Islet precursor cell (in vitro differentiated cells): ENCODE measurements at regions not wholly inside any gene's neighbourhood (a gene's known extent, or its start where the extent isn't known, plus 50 kb on each side); places are given as distances from the start of the nearest gene placed in this dataset.

Experiments used
- DNase-seq: peaks from one replicate; pipeline ENCODE4 v3.0.0-alpha.2; 2018

GRCh38 chr17:77493901-77494663 lies 353.3 kb downstream of the SEC14L1 start:
- DNase-seq, result peak; percentile 48

DNA sequence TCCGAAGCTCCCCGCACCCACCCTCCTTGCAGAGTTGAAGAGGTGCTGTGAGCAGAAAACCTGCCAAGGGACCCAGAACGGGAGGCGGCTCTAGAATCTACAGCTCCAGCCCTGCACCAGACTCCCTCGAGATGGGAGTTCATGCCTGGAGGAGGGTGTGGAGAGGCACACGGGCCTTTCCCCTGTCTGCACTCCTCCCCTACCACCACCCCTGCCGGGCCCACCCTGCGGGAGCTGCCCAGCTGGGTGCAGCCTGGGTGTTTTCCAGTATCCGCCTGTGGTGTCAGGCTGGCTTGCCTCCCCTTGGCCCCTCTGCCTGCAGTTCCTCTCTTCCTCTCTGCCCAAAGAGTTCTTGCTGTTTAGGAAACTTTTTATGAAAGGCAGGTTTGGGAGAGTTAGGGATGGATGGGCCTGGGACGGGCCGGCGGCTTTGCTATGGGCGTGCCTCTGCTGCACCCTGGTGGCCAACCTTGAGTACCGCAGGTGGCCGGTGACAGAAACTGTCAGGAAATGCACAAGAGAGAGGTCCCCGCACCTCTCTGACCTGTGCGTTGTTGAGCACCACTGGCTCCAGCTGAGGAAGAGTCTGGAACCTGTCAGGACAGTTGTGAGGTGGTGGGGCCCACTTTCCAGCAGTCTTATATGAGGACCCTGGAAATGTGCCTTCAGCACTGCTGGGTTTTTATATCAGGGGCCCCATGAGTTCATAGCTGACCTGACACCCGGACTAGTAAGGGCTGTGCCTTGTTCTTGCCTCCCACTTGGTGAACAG lies 354.1 kb downstream of the SEC14L1 start:
- peak; percentile 93 for DNase-seq

DNA sequence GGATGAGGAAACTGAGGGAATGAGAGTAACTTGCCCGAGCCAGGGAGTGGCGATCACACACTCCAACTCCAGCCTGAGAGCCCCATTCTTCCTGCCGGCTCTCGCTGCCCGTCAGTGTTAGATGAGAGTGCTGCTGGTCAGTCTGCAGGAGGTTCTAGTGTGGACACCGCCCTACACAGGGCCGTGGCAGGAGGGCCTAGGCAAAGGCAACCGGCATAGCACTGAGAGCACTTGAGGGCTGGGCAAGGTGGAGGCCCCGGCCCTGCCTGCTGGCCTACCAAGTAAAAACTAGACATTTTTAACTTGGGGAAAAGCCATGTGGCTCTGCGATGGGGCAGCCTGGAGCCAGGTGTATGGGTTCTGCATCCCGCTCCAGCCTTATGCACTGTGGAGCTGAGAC lies 354.8 kb downstream of the SEC14L1 start:
- DNase-seq, result peak; percentile 29

DNA sequence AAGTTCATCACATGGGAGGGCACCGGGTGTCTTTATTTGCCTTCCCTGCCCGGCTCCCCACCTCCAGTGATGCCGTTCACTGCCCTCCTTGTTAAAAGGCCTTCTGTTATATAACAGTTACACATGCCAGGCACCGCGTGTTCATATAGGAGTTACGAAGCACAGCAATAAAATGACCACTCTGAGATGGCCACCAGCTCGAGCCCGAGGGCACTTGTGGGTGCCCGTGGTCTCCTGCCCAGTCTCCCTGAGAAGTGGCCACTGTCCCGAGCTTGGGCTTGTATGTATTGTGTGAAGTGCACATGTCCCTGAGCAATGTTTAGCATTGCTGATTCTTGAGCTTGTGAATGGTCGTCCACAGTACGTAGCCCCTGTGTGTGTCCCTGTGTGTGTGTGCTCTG lies 355.6 kb downstream of the SEC14L1 start:
- peak; percentile 47 for DNase-seq

DNA sequence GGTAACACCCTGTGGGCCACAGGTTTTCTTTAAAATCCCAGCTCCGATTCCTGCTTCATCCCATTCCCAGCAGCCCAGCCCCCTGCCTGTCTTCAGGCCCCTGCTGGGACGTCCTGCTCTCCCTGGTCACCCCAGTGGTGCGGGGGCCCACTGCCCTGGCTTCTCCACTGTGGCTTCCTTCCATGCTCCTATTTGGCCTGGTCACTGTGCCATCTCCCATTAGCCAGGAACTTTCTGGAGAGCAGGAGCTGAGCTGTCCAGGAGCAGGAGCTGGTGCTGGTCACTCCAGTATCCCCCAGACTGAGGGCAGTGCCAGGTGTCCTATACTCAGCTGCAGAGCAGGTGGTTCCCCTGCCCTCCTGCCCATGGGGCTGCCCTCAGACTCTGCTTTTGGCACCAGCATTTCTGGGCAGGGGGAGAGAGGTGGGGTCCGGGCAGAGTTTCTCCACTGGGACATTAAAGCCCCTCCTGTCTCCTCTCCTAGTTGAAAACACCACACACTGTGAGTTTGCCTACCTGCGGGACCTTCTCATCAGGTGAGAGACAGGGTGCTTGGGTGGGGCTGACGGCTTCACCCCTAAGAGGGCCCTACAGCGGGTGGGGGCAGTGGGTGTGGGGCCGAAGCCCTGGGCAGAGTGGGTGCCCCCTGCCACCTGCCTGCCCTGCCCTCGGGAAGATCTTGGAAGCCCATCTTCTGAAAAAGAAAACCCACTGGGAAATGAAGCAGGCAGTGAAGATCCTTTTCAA lies 356.2 kb downstream of the SEC14L1 start:
- peak; percentile 47 for DNase-seq

DNA sequence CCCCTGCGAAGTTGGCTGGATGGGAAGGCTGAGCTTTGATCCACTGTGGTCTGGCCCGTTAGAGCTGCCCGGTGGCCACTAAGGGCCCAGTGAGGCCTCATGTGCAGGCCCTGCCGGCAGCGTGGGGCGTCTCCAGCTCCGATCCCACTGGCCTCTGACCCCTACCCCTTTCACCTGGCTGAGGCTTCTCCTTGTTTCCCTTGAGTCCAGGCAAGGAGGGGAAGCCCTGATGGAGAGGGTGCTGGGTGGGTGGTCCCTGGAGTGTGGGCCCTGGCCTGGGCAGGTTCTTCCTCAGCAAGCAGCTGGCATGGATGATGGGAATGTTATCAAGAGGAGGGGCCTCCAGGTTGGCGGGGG lies 356.8 kb downstream of the SEC14L1 start:
- no peak for DNase-seq

DNA sequence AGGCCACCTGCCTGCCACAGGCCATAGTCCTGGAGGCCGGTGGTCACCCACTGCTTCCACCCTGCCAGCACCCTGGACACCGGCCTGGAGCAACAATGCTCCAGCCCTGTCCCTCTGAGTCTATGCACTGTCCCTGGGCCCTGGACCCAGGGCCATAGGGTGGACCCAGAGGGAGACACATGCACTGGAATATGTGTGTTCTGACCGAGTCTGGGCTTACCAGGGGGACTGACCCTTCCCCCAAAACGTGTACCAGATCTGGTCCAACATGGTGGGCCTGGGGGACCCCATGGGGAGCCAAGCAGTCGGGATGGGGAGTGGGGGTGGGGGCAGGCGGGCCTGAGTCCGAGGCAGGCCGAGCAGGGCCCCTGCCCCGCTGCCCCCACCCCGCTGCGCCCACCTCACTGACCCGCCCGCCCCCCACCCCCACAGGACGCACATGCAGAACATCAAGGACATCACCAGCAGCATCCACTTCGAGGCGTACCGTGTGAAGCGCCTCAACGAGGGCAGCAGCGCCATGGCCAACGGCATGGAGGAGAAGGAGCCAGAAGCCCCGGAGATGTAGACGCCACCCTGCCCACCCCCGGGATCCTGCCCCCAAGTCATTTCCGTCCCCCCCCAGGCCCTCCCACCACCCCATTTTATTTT lies 357.4 kb downstream of the SEC14L1 start:
- peak; percentile 37 for DNase-seq

DNA sequence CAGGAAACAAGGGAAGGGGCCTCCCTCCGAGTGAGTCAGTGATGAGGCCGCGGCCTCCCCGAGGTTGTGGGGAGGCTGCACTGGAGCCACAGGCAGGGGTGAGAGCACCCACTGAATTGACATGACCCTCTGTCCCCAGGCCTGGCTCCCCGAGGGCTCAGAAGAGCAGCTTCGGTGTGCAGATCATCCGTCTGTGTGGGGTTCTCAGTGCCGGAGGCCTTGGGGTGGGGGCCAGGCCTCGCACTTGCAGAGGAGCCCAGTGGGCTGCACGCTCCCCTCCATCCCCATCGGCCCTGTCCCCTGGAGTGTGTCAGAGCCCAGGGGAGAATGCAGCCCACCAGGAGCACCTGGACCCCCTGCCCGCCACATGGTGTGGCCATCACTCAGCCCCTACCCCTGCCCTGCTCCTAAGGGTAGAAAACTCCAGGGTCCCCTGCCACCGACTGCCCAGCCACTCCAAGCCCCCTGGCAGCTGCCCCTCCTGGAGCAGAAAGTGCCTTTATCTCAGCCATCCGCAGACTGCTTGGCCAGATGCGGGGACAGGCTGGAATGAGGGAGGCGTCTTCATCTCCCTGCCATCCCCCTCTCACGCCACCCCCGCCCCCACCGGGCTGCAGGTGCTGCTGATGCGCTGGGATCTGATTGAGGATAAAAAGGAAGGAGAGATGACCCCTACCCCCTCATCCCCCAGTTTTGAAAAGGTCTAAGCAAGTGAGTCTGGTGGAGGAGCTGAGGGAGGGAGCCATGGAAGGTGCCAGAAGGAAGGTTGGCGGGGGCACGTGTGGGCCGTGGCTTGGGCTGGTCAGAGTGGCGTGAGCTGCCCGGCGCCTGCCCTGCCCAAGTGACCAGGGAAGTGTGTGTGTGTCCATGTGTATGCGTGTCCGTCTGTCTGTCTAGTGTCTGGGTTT lies 358.3 kb downstream of the SEC14L1 start:
- DNase-seq, result peak; percentile 52

- DNase-seq, result peak; percentile 53
Observed at GRCh38 chr17:77499699-77500435, 359.1 kb downstream of the SEC14L1 start.

DNA sequence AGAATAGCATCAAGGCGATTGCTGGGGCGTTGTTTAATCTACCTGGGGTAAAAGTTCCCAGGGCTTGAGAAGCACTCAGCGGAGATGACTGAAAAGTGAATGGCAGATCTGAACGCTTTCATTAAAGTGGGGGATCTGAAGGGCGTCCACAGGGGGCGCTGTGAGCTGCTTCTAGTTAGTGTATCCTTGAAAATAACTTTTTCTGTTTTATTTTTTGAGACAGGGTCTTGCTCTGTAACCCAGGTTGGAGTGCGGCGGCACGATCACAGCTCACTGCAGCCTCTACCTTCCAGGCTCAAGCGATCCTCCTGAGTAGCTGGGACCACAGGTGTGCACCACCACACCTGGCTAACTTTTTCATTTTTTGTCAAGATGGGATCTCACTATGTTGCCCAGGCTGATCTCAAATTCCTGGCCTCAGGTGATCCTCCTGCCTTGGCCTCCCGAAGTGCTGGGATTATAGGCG lies 360.4 kb downstream of the SEC14L1 start:
- DNase-seq, result peak; percentile 62

- DNase-seq, result peak; percentile 51
Observed at GRCh38 chr17:77501751-77502625, 361.2 kb downstream of the SEC14L1 start.

- DNase-seq, result peak; percentile 52
Observed at GRCh38 chr17:77502626-77503292, 362.0 kb downstream of the SEC14L1 start.

GRCh38 chr17:77503293-77503655 lies 362.5 kb downstream of the SEC14L1 start:
- peak; percentile 50 for DNase-seq

DNA sequence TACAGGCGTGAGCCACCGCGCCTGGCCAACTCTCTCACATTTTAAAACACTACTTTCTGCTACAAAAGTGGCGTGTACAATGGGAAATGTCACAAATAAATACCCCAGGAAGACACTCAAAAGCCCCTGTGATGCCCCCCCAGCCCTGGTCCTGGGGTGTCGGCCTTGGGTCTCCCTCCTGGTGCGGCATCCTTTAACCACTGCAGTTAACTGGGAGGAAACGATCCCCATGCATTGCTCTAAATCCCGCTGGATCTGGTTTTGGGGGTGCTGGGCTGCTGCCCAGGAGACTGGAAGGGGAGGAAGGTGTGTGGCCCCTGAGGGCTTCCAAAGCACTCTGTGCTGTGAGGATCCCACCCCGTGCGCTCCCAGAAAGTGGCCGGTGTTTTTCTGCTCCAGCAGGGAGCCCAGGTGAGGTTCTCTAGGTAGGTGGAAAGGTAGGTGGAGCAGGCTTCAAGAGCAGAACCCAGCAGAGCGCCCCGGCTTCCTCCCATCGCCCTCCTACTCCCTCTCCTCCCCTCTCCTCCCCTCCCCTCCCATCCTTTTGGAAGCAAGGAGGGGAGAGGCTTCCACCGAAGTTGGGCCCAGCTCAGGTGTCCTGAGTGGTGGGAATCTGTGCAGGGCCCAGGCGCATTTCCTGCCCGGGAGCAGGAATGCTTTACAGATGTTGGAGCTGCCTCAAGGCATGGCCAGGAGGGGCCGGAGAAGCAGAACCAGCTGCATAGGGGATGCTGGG lies 363.3 kb downstream of the SEC14L1 start:
- DNase-seq, result peak; percentile 86

DNA sequence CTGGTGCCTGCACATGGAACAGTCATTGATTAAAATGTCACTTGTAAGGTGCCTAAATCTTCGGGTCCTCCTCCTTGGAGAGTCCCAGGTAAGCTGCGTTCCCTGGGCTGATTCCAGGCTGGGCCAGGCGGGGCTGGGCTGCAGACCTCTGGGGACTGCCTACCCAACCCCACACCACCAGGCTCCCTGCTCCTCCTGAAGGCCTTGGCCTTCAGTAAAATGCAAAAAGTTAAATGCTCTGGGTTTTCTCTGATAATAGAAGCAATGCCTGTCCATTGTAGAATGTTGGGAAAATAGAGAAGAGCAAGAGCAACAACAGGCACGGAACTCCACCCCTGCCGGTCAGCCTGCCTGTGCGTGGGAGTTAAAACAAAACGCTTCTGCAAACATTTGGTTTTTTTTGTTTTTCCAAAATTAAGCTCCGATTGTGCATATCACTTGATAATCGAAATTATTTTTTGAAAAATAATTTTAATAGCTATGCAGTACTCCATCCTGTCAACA lies 363.9 kb downstream of the SEC14L1 start:
- DNase-seq, result no peak

- peak; percentile 49 for DNase-seq
Observed at GRCh38 chr17:77505181-77505639, 364.4 kb downstream of the SEC14L1 start.

GRCh38 chr17:77506371-77506991 lies 365.7 kb downstream of the SEC14L1 start:
- peak; percentile 52 for DNase-seq
